ACHN (cell line): ENCODE measurements at regions not wholly inside any gene's neighbourhood (a gene's known extent, or its start where the extent isn't known, plus 50 kb on each side); places are given as distances from the start of the nearest gene placed in this dataset.
"Not testable (repeated sequence)": the region's sequence is repeated elsewhere in the genome, so short reads cannot be mapped to it uniquely, and the experiment has no call there.

Source experiments
- DNase-seq: peaks from one replicate; pipeline ENCODE4 v3.0.0-alpha.2; 2015
- in situ Hi-C: cut with HindIII; loops from 2 replicates; pipeline ENCODE4 v1.10.0; 2017; ENCODE audit warnings: low sequenced_read_pairs, low pct_ligation_motif_present, low pct_unique_long_range_greater_than_20kb

GRCh38 chr17:14581186-14581830 is 280.4 kb downstream of the HS3ST3B1 start:
- in situ Hi-C loops = no loop called here
- DNase-seq = no peak

- in situ Hi-C loops = no loop called here
- no peak for DNase-seq
Measured at GRCh38 chr17:14580499-14580898, 279.6 kb downstream of the HS3ST3B1 start.

- DNase-seq = no peak
- in situ Hi-C loops = no loop called here
Measured at GRCh38 chr17:14579716-14580115, 278.8 kb downstream of the HS3ST3B1 start.

GRCh38 chr17:14575471-14575953 is 274.6 kb downstream of the HS3ST3B1 start:
- in situ Hi-C loops = no loop called here
- DNase-seq = no peak

GRCh38 chr17:14560325-14560724 is 259.4 kb downstream of the HS3ST3B1 start:
- DNase-seq, in situ Hi-C loops: not testable (repeated sequence)

GRCh38 chr17:14559264-14560119 is 258.6 kb downstream of the HS3ST3B1 start:
- in situ Hi-C loops = no loop called here
- no peak for DNase-seq

- in situ Hi-C loops = no loop called here
- DNase-seq = no peak
Measured at GRCh38 chr17:14557480-14557879, 256.6 kb downstream of the HS3ST3B1 start.

- no peak for DNase-seq
- in situ Hi-C loops = no loop called here
Measured at GRCh38 chr17:14553847-14554246, 253.0 kb downstream of the HS3ST3B1 start.

- in situ Hi-C loops = no loop called here
- no peak for DNase-seq
Measured at GRCh38 chr17:14552306-14552705, 251.4 kb downstream of the HS3ST3B1 start.

- in situ Hi-C loops = no loop called here
Measured at GRCh38 chr17:14547556-14547955, 246.7 kb downstream of the HS3ST3B1 start.

GRCh38 chr17:14547016-14547415 is 246.1 kb downstream of the HS3ST3B1 start:
- in situ Hi-C loops = no loop called here

More at GRCh38 chr17:14547556-14547955, 246.7 kb downstream of the HS3ST3B1 start:
- no peak for DNase-seq

GRCh38 chr17:14545156-14545906 is 244.4 kb downstream of the HS3ST3B1 start:
- DNase-seq = no peak
- in situ Hi-C loops = no loop called here

More at GRCh38 chr17:14547016-14547415, 246.1 kb downstream of the HS3ST3B1 start:
- no peak for DNase-seq

- in situ Hi-C loops = no loop called here
- no peak for DNase-seq
Measured at GRCh38 chr17:14541714-14542113, 240.8 kb downstream of the HS3ST3B1 start.

GRCh38 chr17:14539801-14540200 is 238.9 kb downstream of the HS3ST3B1 start:
- no peak for DNase-seq
- in situ Hi-C loops = no loop called here

- in situ Hi-C loops, DNase-seq: not testable (repeated sequence)
Measured at GRCh38 chr17:14532242-14532641, 231.4 kb downstream of the HS3ST3B1 start.

GRCh38 chr17:14525551-14526455 is 224.9 kb downstream of the HS3ST3B1 start:
- DNase-seq = no peak
- in situ Hi-C loops = no loop called here

- in situ Hi-C loops = no loop called here
- no peak for DNase-seq
Measured at GRCh38 chr17:14522795-14523387, 222.0 kb downstream of the HS3ST3B1 start.

- in situ Hi-C loops, DNase-seq: not testable (repeated sequence)
Measured at GRCh38 chr17:14518919-14519318, 218.0 kb downstream of the HS3ST3B1 start.
